ENCODE measurements at regions not wholly inside any gene's neighbourhood (a gene's known extent, or its start where the extent isn't known, plus 50 kb on each side); places are given as distances from the start of the nearest gene placed in this dataset.

DNA sequence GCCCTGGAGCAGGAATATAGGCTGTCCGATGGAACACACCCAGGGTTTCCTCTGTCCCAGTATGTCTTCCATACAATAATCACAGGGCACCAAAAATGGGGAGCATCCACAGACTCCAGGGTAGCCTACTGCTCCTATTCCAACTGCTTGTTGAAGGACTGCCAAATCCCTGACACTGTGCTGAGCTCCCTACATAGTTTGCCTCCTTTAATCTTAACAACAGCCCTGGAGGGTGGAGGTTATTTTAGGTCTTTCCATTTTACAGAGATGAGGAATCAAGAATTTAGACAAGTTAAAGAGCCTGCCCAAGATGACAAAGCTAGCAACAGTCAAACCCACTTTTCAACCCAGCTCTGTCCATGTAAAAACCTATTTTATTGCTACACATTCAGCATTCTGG is 790.4 kb downstream of the DIAPH3 start:
- no peak for TF ChIP-seq GATA3 (IDR thresholded peaks at IDR 0.05; ENCODE audit: low read depth, low read length)
- TF ChIP-seq GATA2 (IDR thresholded peaks at IDR 0.05; ENCODE audit: low read depth, low read length), result no peak

All from SH-SY5Y (cell line).